ENCODE measurements at regions not wholly inside any gene's neighbourhood (a gene's known extent, or its start where the extent isn't known, plus 50 kb on each side); places are given as distances from the start of the nearest gene placed in this dataset.

DNA sequence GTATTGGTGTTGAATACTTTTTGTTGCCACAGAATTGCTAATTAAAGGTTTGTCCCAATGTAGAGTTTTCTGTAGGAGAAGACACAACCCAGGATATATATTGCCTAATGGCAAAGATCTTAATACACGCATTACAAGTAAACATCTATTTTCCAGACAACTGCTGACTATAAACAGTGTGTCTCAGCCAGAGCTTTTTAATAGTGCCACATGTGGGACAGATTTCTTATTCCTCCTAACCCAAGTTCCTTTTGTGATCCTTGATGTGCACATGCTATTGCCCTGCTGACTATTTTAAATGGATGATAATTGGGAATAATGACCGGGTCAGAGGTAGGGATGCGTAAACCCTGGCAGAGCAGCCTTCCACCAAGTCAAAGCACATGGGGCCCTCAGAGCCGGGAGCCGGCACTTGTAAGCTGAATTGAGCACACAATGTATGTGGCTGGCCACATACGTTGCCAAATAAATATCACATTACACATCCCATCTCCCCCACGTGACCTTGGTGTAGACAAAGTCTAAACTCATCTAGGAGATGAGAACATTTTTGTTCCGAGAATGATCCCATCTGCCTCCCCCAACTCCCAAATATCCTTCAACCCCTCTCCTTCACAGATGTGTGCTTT is 209.8 kb upstream of the NFIA start:
- no peak overlapping the region for H3K4me3 ChIP-seq (ENCODE audit: low read depth, low read length)
- no peaks in the 10 kb centered on the region for H3K36me3 ChIP-seq (ENCODE audit: control insufficient read depth, insufficient read depth, low read length)
- 86% methylated on average over 6 of the region's 8 CpGs for WGBS (ENCODE audit: insufficient coverage)
- no peak for DNase-seq (ENCODE audit: low read depth in 4 of 6, low spot score in 6 of 6)
- no peaks in the 10 kb centered on the region for H3K9me3 ChIP-seq (ENCODE audit: control insufficient read depth, insufficient read depth, low read length)
- no peaks in the 10 kb centered on the region for H3K4me1 ChIP-seq (ENCODE audit: control insufficient read depth, insufficient read depth, low read length)
- H3K27me3 ChIP-seq (ENCODE audit: control insufficient read depth, insufficient read depth, low read length) = peaks cover 3% of the 10 kb centered on the region
- H3K27ac ChIP-seq (ENCODE audit: low read depth, low read length) = no peak overlapping the region

DNA sequence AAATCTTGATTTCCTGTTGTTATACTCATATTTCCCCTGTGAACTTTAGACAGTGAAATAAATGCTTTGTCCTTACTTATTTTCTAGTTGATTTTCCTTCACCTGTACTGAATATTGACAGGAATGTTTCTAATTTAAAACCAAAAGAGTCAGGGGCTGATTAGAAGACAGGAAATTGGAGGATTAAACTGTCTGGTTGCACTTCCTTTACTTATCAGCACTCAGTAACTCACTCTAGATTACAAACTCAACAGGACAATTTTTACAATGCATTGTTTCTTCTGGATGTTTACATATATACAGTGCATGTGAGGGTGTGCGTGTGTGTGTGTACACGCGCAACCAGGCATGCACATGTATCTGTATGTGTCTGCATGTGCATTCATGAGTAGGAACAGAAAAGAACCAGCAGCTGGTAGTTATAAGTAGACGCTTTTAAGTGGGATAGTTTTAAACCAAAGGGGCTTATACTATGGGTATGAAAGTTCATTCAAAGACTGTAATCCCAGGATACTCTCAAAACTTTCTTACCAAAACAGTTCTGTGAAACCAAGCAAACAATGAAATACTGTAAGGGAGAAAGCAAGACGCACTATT is 212.0 kb upstream of the NFIA start:
- Histone ChIP-seq H3K4me3 (ENCODE audit: low read depth, low read length) (no peak overlapping the region), H3K27ac (ENCODE audit: low read depth, low read length) (no peak overlapping the region), H3K36me3 (ENCODE audit: control insufficient read depth, insufficient read depth, low read length) (no peaks in the 10 kb centered on the region), H3K27me3 (ENCODE audit: control insufficient read depth, insufficient read depth, low read length) (peaks cover 3% of the 10 kb centered on the region), H3K4me1 (ENCODE audit: control insufficient read depth, insufficient read depth, low read length) (no peaks in the 10 kb centered on the region), H3K9me3 (ENCODE audit: control insufficient read depth, insufficient read depth, low read length) (no peaks in the 10 kb centered on the region)
- DNase-seq (ENCODE audit: low read depth in 4 of 6, low spot score in 6 of 6) = peak in 1 of 6 donors; percentile 40
- WGBS (ENCODE audit: insufficient coverage) = 80% methylated on average over 2 of the region's 5 CpGs

DNA sequence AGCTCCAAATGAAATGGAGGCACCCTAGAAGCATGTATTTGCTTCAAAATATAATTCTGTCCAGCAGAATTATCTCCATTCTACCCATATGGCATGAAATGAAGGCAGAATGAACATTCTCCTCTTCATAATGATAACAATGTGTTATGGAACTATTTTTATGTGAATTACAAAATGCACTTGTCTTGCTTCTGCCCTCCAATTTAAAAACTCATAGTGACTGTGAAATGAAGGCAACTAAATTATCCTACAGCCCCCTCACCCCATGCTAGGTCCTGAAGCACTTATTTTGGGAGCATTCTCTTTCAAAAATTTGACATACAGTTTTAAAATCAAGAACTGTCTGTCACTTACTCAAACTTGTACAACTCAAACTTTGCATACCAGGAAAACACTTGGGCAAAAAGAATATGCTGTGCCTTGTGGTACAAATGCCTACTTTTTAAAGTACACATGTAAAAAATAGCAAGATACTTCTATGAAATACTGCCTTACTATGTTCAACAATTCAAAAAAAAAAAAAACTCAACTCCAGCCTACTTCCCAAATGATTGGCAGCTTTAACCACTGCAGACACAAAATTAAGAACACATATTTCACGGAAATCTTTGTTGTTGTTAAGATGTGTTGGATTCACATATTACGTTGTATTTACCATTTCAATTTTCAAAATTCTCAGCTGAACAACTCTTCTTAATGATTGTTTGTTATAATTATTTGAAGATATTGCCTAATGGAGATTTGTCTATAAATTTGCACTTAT is 213.3 kb upstream of the NFIA start:
- Histone ChIP-seq H3K27ac (ENCODE audit: low read depth, low read length) (peak overlapping the region; percentile 95), H3K9me3 (ENCODE audit: control insufficient read depth, insufficient read depth, low read length) (no peaks in the 10 kb centered on the region), H3K4me3 (ENCODE audit: low read depth, low read length) (peak overlapping the region; percentile 59), H3K27me3 (ENCODE audit: control insufficient read depth, insufficient read depth, low read length) (peaks cover 3% of the 10 kb centered on the region), H3K4me1 (ENCODE audit: control insufficient read depth, insufficient read depth, low read length) (no peaks in the 10 kb centered on the region), H3K36me3 (ENCODE audit: control insufficient read depth, insufficient read depth, low read length) (no peaks in the 10 kb centered on the region)
- peak in 1 of 6 donors; percentile 58 for DNase-seq (ENCODE audit: low read depth in 4 of 6, low spot score in 6 of 6)
- WGBS (ENCODE audit: insufficient coverage) = no CpG with 5 or more reads among the region's 2 CpGs

DNA sequence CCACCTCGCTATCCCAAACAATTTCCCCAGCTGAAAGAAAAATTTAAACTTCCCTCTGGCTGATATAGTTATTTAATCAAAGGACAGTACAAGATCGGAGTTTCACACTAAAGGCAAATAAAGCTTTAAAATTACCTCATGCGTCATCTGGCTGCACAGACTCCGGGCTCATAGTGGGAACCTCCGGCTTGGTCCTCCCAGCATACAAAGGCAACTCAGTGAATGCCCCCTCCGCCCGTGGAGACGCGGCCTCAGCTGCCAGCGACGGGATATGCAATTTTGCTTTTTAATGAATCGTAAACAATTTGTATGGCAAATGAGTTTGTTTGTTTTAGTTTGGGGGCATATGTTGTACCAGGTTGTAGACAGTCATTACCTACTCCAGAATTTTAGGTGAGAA is 214.6 kb upstream of the NFIA start:
- 0% methylated on average over 3 of the region's 12 CpGs for WGBS (ENCODE audit: insufficient coverage)

DNA sequence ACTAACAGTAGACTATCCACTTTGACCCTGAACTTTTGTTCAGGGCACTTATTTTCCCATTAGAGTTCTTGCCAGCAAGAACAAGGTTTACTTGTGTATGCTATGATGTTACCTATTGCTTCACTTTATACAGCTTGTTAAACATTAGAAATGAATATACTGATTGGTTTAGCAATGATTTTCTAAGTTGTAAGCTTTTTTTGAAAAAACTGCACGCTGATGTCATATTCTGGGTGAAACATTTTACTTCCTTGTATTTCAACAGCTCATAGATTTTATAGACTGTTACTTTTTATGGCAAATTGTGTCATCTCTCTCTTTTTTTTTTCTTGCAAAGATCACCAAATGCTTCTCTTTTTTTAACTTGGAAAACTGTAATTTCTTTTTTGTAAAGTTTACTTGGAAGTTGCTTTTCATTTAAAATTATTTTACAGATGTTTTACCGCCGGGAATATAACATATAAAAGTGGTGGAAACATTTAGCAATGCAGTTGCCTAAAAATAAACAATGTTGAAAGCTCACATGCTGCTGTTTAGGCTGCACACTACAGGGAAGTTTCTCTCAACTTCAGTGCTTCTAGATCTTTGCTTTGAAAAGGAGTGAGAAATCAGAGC is 215.3 kb upstream of the NFIA start:
- Histone ChIP-seq H3K27me3 (ENCODE audit: control insufficient read depth, insufficient read depth, low read length) (peaks cover 3% of the 10 kb centered on the region), H3K27ac (ENCODE audit: low read depth, low read length) (peak overlapping the region; percentile 95), H3K4me1 (ENCODE audit: control insufficient read depth, insufficient read depth, low read length) (no peaks in the 10 kb centered on the region), H3K4me3 (ENCODE audit: low read depth, low read length) (peak overlapping the region; percentile 59), H3K36me3 (ENCODE audit: control insufficient read depth, insufficient read depth, low read length) (no peaks in the 10 kb centered on the region), H3K9me3 (ENCODE audit: control insufficient read depth, insufficient read depth, low read length) (no peaks in the 10 kb centered on the region)
- no CpG with 5 or more reads among the region's 3 CpGs for WGBS (ENCODE audit: insufficient coverage)
- peak in 2 of 6 donors; percentile 51 to 66 for DNase-seq (ENCODE audit: low read depth in 4 of 6, low spot score in 6 of 6)

More for the DNA sequence above, 214.6 kb upstream of the NFIA start:
- Histone ChIP-seq H3K27me3 (ENCODE audit: control insufficient read depth, insufficient read depth, low read length) (peaks cover 3% of the 10 kb centered on the region), H3K4me1 (ENCODE audit: control insufficient read depth, insufficient read depth, low read length) (no peaks in the 10 kb centered on the region), H3K27ac (ENCODE audit: low read depth, low read length) (peak overlapping the region; percentile 95), H3K36me3 (ENCODE audit: control insufficient read depth, insufficient read depth, low read length) (no peaks in the 10 kb centered on the region), H3K9me3 (ENCODE audit: control insufficient read depth, insufficient read depth, low read length) (no peaks in the 10 kb centered on the region), H3K4me3 (ENCODE audit: low read depth, low read length) (peak overlapping the region; percentile 59)
- DNase-seq (ENCODE audit: low read depth in 4 of 6, low spot score in 6 of 6) = peak in 2 of 6 donors; percentile 81 to 83

DNA sequence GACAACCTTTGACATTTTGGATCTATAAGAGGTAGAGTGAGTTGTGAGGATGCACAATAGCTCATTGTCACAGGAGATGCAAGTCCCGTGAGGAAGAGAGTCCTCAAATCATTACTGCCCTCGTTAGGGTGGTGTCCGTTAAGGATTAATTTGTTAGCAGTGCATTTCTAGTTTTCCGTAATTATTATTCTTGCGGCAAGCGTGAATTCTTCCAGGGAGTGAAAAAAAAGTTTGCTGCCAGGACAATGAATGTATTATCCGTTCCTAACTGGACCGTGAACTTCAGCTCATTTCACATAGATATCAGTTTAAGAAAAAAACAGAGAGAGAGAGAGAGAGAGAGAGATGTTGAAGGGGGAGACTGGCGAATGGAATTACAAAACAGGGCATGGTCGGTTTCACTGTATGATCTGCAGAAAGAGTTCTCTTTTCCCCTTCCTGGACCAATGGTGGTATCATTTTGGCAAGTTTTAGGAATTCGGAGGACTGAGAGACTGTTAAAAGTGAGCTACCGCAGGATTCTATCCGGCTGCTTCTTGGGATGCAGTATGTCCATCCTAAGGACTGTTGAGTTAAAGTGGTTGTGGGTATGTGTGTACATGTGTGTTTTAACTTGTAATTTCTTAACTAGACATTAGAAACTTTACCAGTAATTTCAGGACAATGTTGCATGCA is 216.0 kb upstream of the NFIA start:
- DNase-seq (ENCODE audit: low read depth in 4 of 6, low spot score in 6 of 6) = peak in 2 of 6 donors; percentile 47 to 69
- Histone ChIP-seq H3K27ac (ENCODE audit: low read depth, low read length) (peak overlapping the region; percentile 95), H3K9me3 (ENCODE audit: control insufficient read depth, insufficient read depth, low read length) (no peaks in the 10 kb centered on the region), H3K36me3 (ENCODE audit: control insufficient read depth, insufficient read depth, low read length) (no peaks in the 10 kb centered on the region), H3K27me3 (ENCODE audit: control insufficient read depth, insufficient read depth, low read length) (peaks cover 3% of the 10 kb centered on the region), H3K4me1 (ENCODE audit: control insufficient read depth, insufficient read depth, low read length) (no peaks in the 10 kb centered on the region), H3K4me3 (ENCODE audit: low read depth, low read length) (peak overlapping the region; percentile 59)
- 23% methylated on average over 8 of the region's 13 CpGs for WGBS (ENCODE audit: insufficient coverage)

DNA sequence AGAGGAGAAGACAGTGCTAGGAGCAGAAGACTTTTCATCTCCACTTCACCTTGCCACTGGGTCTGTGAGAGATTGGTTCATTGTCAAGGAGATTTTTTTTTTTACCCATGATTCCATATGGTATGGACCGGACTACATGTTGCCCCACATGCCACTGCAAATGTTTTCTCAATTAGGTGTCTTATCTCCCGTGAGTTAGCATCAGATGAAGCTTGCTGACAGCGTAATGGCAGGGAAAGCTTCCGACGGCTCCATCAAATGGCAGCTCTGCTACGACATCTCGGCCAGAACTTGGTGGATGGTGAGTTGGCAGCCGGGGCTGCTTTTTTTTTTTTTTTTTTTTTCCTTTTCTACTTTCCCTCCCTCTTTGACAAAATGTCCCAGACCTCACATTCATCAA is 217.2 kb upstream of the NFIA start:
- H3K9me3 ChIP-seq (ENCODE audit: control insufficient read depth, insufficient read depth, low read length) = no peaks in the 10 kb centered on the region
- WGBS (ENCODE audit: insufficient coverage) = 37% methylated on average over 2 of the region's 8 CpGs
- no peaks in the 10 kb centered on the region for H3K4me1 ChIP-seq (ENCODE audit: control insufficient read depth, insufficient read depth, low read length)
- H3K4me3 ChIP-seq (ENCODE audit: low read depth, low read length) = peak overlapping the region; percentile 59
- no peaks in the 10 kb centered on the region for H3K36me3 ChIP-seq (ENCODE audit: control insufficient read depth, insufficient read depth, low read length)
- H3K27me3 ChIP-seq (ENCODE audit: control insufficient read depth, insufficient read depth, low read length) = peaks cover 3% of the 10 kb centered on the region
- H3K27ac ChIP-seq (ENCODE audit: low read depth, low read length) = peak overlapping the region; percentile 95
- peak in 2 of 6 donors; percentile 74 to 93 for DNase-seq (ENCODE audit: low read depth in 4 of 6, low spot score in 6 of 6)

DNA sequence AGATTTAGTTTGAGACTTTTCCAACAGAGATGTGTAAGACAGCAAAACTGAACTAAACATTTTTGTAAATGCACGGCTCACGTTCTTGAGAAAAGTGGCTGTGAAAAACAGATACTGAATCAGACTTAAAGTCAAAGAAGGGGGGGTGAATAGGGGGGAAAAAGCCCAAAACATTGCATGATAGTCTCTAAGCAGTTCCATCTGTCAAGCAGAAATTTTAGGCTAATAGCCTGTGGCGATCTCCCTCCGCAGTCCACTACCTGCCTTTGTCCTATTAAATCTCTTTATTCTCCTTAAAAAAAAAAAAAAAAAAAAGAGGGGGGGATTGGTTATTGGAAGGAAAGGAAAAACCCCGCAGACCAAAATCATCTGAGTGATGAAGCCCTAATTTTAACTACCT is 217.6 kb upstream of the NFIA start:
- Histone ChIP-seq H3K27me3 (ENCODE audit: control insufficient read depth, insufficient read depth, low read length) (peaks cover 3% of the 10 kb centered on the region), H3K4me1 (ENCODE audit: control insufficient read depth, insufficient read depth, low read length) (no peaks in the 10 kb centered on the region), H3K27ac (ENCODE audit: low read depth, low read length) (peak overlapping the region; percentile 95), H3K36me3 (ENCODE audit: control insufficient read depth, insufficient read depth, low read length) (no peaks in the 10 kb centered on the region), H3K9me3 (ENCODE audit: control insufficient read depth, insufficient read depth, low read length) (no peaks in the 10 kb centered on the region), H3K4me3 (ENCODE audit: low read depth, low read length) (peak overlapping the region; percentile 59)
- WGBS (ENCODE audit: insufficient coverage) = 60% methylated on average over 2 of the region's 5 CpGs
- DNase-seq (ENCODE audit: low read depth in 4 of 6, low spot score in 6 of 6) = peak in 2 of 6 donors; percentile 39 to 72

DNA sequence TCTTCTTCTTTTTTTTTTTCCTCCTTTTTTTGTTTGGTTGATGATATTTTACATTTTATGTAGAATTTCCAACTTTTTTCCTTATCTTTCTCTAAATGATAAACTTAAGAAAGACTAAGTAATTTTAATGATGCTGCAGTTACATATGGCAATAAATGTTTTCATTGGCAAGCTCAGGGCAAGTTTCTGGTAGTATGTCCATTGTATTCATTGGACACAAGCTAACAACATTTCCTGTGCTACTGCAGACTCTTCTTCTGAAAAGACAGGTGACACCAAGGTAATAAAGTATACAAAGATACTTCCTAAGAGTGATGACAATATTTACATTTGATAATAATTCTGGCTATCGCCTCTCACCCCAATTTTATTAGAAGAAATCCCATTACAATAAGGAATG is 219.2 kb upstream of the NFIA start:
- DNase-seq (ENCODE audit: low read depth in 4 of 6, low spot score in 6 of 6) = no peak
- no CpG with 5 or more reads among the region's 1 CpG for WGBS (ENCODE audit: insufficient coverage)
- H3K36me3 ChIP-seq (ENCODE audit: control insufficient read depth, insufficient read depth, low read length) = no peaks in the 10 kb centered on the region
- peak overlapping the region; percentile 48 for H3K27ac ChIP-seq (ENCODE audit: low read depth, low read length)
- H3K4me1 ChIP-seq (ENCODE audit: control insufficient read depth, insufficient read depth, low read length) = peaks cover 3% of the 10 kb centered on the region
- no peak overlapping the region for H3K4me3 ChIP-seq (ENCODE audit: low read depth, low read length)
- H3K9me3 ChIP-seq (ENCODE audit: control insufficient read depth, insufficient read depth, low read length) = no peaks in the 10 kb centered on the region
- H3K27me3 ChIP-seq (ENCODE audit: control insufficient read depth, insufficient read depth, low read length) = peaks cover 3% of the 10 kb centered on the region

All from spinal cord (tissue), 9 donors.